HAP-1 (cell line): ENCODE measurements at regions not wholly inside any gene's neighbourhood (a gene's known extent, or its start where the extent isn't known, plus 50 kb on each side); places are given as distances from the start of the nearest gene placed in this dataset.

Experiments
- DNase-seq, 2 experiments: peaks; one replicate each; pipeline ENCODE4 v3.0.0-alpha.2; 2016 to 2020; ENCODE audit warnings: low spot score in 2 of 2
- H3K27me3 ChIP-seq: fragments of 250-450 bp; sonication (Bioruptor Pico); 2 replicates; pipeline ENCODE4 v1.5.1; 2020; ENCODE audit warnings: low read depth, mild to moderate bottlenecking, moderate library complexity
- H3K36me3 ChIP-seq: fragments of 250-450 bp; sonication (Bioruptor Pico); replicated peaks from 2 replicates; pipeline ENCODE4 v1.5.1; 2020; ENCODE audit warnings: mild to moderate bottlenecking
- H3K4me1 ChIP-seq: fragments of 250-450 bp; sonication (Bioruptor Pico); 2 replicates; pipeline ENCODE4 v1.5.1; 2020; ENCODE audit warnings: mild to moderate bottlenecking
- H3K4me3 ChIP-seq: fragments of 250-450 bp; sonication (Bioruptor Pico); 2 replicates; pipeline ENCODE4 v1.5.1; 2020; ENCODE audit warnings: mild to moderate bottlenecking, moderate library complexity
- H3K9me3 ChIP-seq: fragments of 250-450 bp; sonication (Bioruptor Pico); 2 replicates; pipeline ENCODE4 v1.5.1; 2020; ENCODE audit warnings: mild to moderate bottlenecking, moderate library complexity
- in situ Hi-C: fragments of 300-500 bp; cut with MboI; formaldehyde crosslinking; loops from 3 replicates; pipeline ENCODE4 v1.14.3; 2020; ENCODE audit warnings: low sequenced_read_pairs, inconsistent platforms, mixed read lengths

GRCh38 chr3:115323380-115323779 lies 176.3 kb upstream of the ZBTB20 start:
- in situ Hi-C loops: no loop called here
- H3K4me1 ChIP-seq: no peaks in the 10 kb centered on the region

DNA sequence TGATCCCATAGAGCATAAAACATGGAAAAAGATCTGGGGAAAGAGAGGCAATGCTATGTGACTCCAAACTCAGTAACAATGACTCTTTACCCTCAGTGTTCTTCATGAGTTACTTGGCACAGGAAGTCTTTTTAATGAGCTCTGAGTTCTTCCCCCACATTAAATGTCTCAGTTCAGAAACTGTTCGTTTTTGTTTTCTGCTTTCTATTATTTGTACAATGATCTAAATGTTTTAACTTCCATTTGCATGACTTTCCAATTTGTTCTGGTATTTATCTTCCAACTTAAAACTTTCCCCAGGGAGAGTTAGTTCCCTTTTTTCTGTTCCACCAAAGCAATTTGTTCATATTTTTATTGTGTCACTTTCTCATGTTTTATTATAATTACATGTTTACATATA lies 177.0 kb upstream of the ZBTB20 start:
- H3K4me1 ChIP-seq: no peaks in the 10 kb centered on the region
- in situ Hi-C loops: no loop called here
- no peak overlapping the region for H3K4me3 ChIP-seq
- H3K9me3 ChIP-seq: no peaks in the 10 kb centered on the region; the same call in 1 of the 2 replicates
- no peak for DNase-seq
- H3K27me3 ChIP-seq: no peaks in the 10 kb centered on the region
- no peaks in the 10 kb centered on the region for H3K36me3 ChIP-seq

More at GRCh38 chr3:115323380-115323779, 176.3 kb upstream of the ZBTB20 start:
- no peak for DNase-seq
- Histone ChIP-seq H3K9me3 (no peaks in the 10 kb centered on the region; the same call in 1 of the 2 replicates), H3K27me3 (no peaks in the 10 kb centered on the region), H3K36me3 (no peaks in the 10 kb centered on the region), H3K4me3 (no peak overlapping the region)

DNA sequence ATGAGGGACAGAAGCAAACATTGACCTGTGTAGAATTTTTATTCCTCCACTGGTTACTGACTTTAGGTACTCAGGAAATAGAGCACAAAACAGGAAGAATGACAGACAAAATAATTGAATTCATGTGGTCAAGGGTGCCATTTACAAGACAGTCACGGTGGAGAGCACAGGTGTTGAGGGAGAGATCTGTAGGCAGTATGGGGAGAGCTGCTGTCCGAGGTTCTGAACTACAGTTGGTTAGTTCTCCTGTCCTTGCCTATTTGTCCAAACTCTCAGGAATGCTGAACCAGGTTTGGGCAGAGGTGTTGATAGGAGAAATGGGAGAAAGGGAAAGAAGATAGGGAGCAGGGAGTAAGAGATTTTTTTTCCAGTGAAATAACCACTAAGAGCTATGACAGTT lies 178.5 kb upstream of the ZBTB20 start:
- peak; percentile 39 to 66 for DNase-seq
- in situ Hi-C loops: no loop called here
- Histone ChIP-seq H3K4me1 (no peaks in the 10 kb centered on the region), H3K27me3 (no peaks in the 10 kb centered on the region), H3K36me3 (no peaks in the 10 kb centered on the region), H3K4me3 (no peak overlapping the region), H3K9me3 (no peaks in the 10 kb centered on the region; the same call in 1 of the 2 replicates)

GRCh38 chr3:115330430-115330829 lies 183.3 kb upstream of the ZBTB20 start:
- Histone ChIP-seq H3K4me1 (no peaks in the 10 kb centered on the region), H3K27me3 (no peaks in the 10 kb centered on the region), H3K9me3 (no peaks in the 10 kb centered on the region), H3K4me3 (no peak overlapping the region), H3K36me3 (no peaks in the 10 kb centered on the region)
- in situ Hi-C loops: no loop called here
- no peak for DNase-seq

GRCh38 chr3:115332998-115333397 lies 185.9 kb upstream of the ZBTB20 start:
- Histone ChIP-seq H3K36me3 (no peaks in the 10 kb centered on the region), H3K27me3 (no peaks in the 10 kb centered on the region), H3K4me3 (no peak overlapping the region), H3K9me3 (no peaks in the 10 kb centered on the region), H3K4me1 (no peaks in the 10 kb centered on the region)
- DNase-seq: no peak
- in situ Hi-C loops: no loop called here

GRCh38 chr3:115336836-115337235 lies 189.7 kb upstream of the ZBTB20 start:
- H3K4me3 ChIP-seq: no peak overlapping the region
- H3K36me3 ChIP-seq: no peaks in the 10 kb centered on the region
- in situ Hi-C loops: no loop called here
- H3K9me3 ChIP-seq: no peaks in the 10 kb centered on the region
- DNase-seq: no peak
- no peaks in the 10 kb centered on the region for H3K4me1 ChIP-seq
- H3K27me3 ChIP-seq: no peaks in the 10 kb centered on the region

GRCh38 chr3:115340586-115340985 lies 193.5 kb upstream of the ZBTB20 start:
- in situ Hi-C loops: no loop called here

GRCh38 chr3:115341208-115341607 lies 194.1 kb upstream of the ZBTB20 start:
- H3K27me3 ChIP-seq: no peaks in the 10 kb centered on the region
- H3K36me3 ChIP-seq: no peaks in the 10 kb centered on the region
- no peak for DNase-seq
- in situ Hi-C loops: no loop called here
- H3K4me3 ChIP-seq: no peak overlapping the region
- H3K9me3 ChIP-seq: no peaks in the 10 kb centered on the region
- no peaks in the 10 kb centered on the region for H3K4me1 ChIP-seq

More at GRCh38 chr3:115340586-115340985, 193.5 kb upstream of the ZBTB20 start:
- H3K36me3 ChIP-seq: no peaks in the 10 kb centered on the region
- H3K4me1 ChIP-seq: no peaks in the 10 kb centered on the region
- H3K9me3 ChIP-seq: no peaks in the 10 kb centered on the region
- DNase-seq: no peak
- H3K4me3 ChIP-seq: no peak overlapping the region
- H3K27me3 ChIP-seq: no peaks in the 10 kb centered on the region

- DNase-seq: no peak
- in situ Hi-C loops: no loop called here
- no peaks in the 10 kb centered on the region for H3K4me1 ChIP-seq
These were observed 200.6 kb upstream of the ZBTB20 start for GRCh38 chr3:115347737-115348136.

DNA sequence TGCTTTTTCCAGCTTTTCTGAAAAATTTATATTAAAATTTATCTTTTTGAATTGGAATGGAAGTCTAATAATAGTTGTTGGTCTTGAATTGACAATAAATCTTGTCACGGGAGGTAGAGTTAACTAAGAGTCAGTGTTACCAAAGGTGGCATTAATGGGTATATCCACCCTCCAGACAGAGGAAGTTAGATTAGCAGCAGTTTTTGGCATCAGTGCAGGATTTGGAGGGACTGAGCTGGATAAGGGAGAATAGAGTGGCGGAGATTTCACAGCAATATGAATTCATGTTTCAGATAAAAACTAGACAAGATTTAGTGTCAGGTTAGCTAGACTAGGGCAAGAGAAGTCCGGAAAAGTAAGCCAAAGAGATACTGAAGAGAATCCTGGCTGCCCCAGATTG lies 201.3 kb upstream of the ZBTB20 start:
- DNase-seq: no peak
- Histone ChIP-seq H3K9me3 (no peaks in the 10 kb centered on the region), H3K36me3 (no peaks in the 10 kb centered on the region), H3K4me3 (no peak overlapping the region), H3K27me3 (no peaks in the 10 kb centered on the region), H3K4me1 (no peaks in the 10 kb centered on the region)
- in situ Hi-C loops: no loop called here

More at GRCh38 chr3:115347737-115348136, 200.6 kb upstream of the ZBTB20 start:
- H3K27me3 ChIP-seq: no peaks in the 10 kb centered on the region
- H3K4me3 ChIP-seq: no peak overlapping the region
- H3K9me3 ChIP-seq: no peaks in the 10 kb centered on the region
- H3K36me3 ChIP-seq: no peaks in the 10 kb centered on the region

GRCh38 chr3:115348951-115349745 lies 202.1 kb upstream of the ZBTB20 start:
- Histone ChIP-seq H3K36me3 (no peaks in the 10 kb centered on the region), H3K9me3 (no peaks in the 10 kb centered on the region), H3K4me1 (no peaks in the 10 kb centered on the region), H3K27me3 (no peaks in the 10 kb centered on the region), H3K4me3 (no peak overlapping the region)
- in situ Hi-C loops: no loop called here
- DNase-seq: no peak

DNA sequence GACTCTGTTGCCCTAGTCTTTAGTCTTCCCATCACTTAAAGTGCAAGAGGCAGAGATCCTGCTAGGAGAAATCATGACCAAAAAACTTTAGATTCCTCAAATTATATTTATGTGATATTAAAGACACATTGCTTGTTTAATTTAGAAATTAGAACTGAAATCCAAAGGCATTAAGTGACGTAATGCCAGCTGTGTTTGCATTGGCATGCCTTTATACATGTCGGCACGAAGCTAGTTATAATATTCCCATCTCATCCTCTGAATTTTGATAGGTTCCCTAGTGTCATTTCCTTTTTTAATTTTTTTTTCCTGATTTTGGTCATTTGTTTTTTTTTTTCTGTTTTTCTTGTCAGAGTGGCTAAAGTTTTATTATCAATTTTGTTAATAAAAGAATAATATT lies 203.5 kb upstream of the ZBTB20 start:
- no peak overlapping the region for H3K4me3 ChIP-seq
- in situ Hi-C loops: no loop called here
- no peaks in the 10 kb centered on the region for H3K36me3 ChIP-seq
- DNase-seq: no peak
- no peaks in the 10 kb centered on the region for H3K4me1 ChIP-seq
- H3K9me3 ChIP-seq: no peaks in the 10 kb centered on the region
- H3K27me3 ChIP-seq: no peaks in the 10 kb centered on the region

- Histone ChIP-seq H3K36me3 (no peaks in the 10 kb centered on the region), H3K4me1 (no peaks in the 10 kb centered on the region), H3K4me3 (no peak overlapping the region), H3K9me3 (no peaks in the 10 kb centered on the region), H3K27me3 (no peaks in the 10 kb centered on the region)
- in situ Hi-C loops: no loop called here
- no peak for DNase-seq
These were observed 204.1 kb upstream of the ZBTB20 start for GRCh38 chr3:115351193-115351592.

DNA sequence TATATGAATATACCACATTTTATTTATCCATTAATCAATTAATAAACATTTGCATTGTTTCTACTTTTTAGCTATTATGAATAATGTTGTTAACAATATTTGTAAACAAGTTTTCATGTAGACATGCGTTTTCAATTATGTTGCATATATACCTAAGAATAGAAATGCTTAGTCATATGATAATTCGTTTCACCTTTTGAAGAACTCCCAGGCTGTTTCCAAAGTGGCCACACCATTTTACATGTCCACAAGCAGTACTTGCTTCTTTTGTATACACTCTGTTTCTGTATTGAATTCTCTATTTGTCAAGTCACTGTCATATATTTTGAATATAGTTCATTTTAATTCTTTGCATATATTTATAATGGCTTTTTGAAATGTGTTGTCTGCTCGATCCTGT lies 206.9 kb upstream of the ZBTB20 start:
- H3K4me1 ChIP-seq: no peaks in the 10 kb centered on the region
- in situ Hi-C loops: no loop called here
- H3K9me3 ChIP-seq: no peaks in the 10 kb centered on the region
- no peak overlapping the region for H3K4me3 ChIP-seq
- no peaks in the 10 kb centered on the region for H3K27me3 ChIP-seq
- H3K36me3 ChIP-seq: no peaks in the 10 kb centered on the region
- DNase-seq: no peak

DNA sequence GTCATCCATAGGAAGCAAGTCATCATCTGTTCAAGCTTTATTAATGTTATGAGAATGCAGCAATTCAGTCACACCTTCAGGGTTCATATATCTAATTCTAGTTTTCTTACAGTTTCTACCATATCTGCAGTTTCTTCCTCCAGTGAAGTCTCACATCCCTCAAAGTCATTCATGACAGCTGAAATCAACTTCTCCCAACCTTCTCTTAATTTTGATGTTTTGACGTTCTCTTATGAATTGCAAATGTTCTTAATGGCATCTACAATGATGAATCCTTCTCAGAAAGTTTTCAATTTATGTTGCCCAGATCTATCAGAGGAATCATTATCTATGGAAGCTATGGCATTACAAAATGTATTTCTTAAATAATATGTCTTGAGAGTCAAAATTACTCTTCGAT lies 210.4 kb upstream of the ZBTB20 start:
- no peak overlapping the region for H3K4me3 ChIP-seq
- H3K36me3 ChIP-seq: no peaks in the 10 kb centered on the region
- no peaks in the 10 kb centered on the region for H3K4me1 ChIP-seq
- no peaks in the 10 kb centered on the region for H3K9me3 ChIP-seq
- in situ Hi-C loops: no loop called here
- H3K27me3 ChIP-seq: no peaks in the 10 kb centered on the region
- no peak for DNase-seq
